ENCODE measurements at regions not wholly inside any gene's neighbourhood (a gene's known extent, or its start where the extent isn't known, plus 50 kb on each side); places are given as distances from the start of the nearest gene placed in this dataset.

- Histone ChIP-seq H2AFZ (ENCODE audit: low read depth, low read length) (no peak overlapping the region), H3K27me3 (ENCODE audit: insufficient read depth, low read depth, low read length) (no peaks in the 10 kb centered on the region), H3K27ac (ENCODE audit: low read length) (no peak overlapping the region), H3K4me2 (ENCODE audit: low read length) (no peak overlapping the region), H3K9me2 (ENCODE audit: insufficient read depth, low read length) (no peaks in the 10 kb centered on the region), H3F3A (ENCODE audit: insufficient read depth, low read length, poor library complexity, severe bottlenecking) (no peaks in the 10 kb centered on the region), H3K9me3 (ENCODE audit: low read length) (no peaks in the 10 kb centered on the region), H3K4me3 (ENCODE audit: low read length) (no peak overlapping the region), H3K9ac (ENCODE audit: low read length) (no peak overlapping the region), H3K36me3 (ENCODE audit: insufficient read depth, low read length) (no peaks in the 10 kb centered on the region), H4K20me1 (ENCODE audit: insufficient read depth) (no peaks in the 10 kb centered on the region), H3K79me2 (replicated peaks; ENCODE audit: insufficient read depth, low read length) (no peaks in the 10 kb centered on the region)
- TF ChIP-seq CTCF (IDR thresholded peaks at IDR 0.05; ENCODE audit: poor library complexity, severe bottlenecking) (no peak), EZH2 (IDR thresholded peaks at IDR 0.05; ENCODE audit: borderline replicate concordance, insufficient read depth, low read length, poor library complexity, severe bottlenecking) (no peak), POLR2AphosphoS5 (IDR thresholded peaks at IDR 0.05) (no peak), SMC3 (conservative IDR thresholded peaks at IDR 0.05; ENCODE audit: poor library complexity) (no peak)
Observed at GRCh38 chr5:24280215-24280614, 364.6 kb downstream of the CDH10 start.

GRCh38 chr5:24281818-24282217 is 363.0 kb downstream of the CDH10 start:
- Histone ChIP-seq H3K27me3 (ENCODE audit: insufficient read depth, low read depth, low read length) (no peaks in the 10 kb centered on the region), H3K79me2 (replicated peaks; ENCODE audit: insufficient read depth, low read length) (no peaks in the 10 kb centered on the region), H3F3A (ENCODE audit: insufficient read depth, low read length, poor library complexity, severe bottlenecking) (no peaks in the 10 kb centered on the region), H3K4me2 (ENCODE audit: low read length) (no peak overlapping the region), H2AFZ (ENCODE audit: low read depth, low read length) (no peak overlapping the region), H3K36me3 (ENCODE audit: insufficient read depth, low read length) (no peaks in the 10 kb centered on the region), H3K27ac (ENCODE audit: low read length) (no peak overlapping the region), H4K20me1 (ENCODE audit: insufficient read depth) (no peaks in the 10 kb centered on the region), H3K9ac (ENCODE audit: low read length) (no peak overlapping the region), H3K9me2 (ENCODE audit: insufficient read depth, low read length) (no peaks in the 10 kb centered on the region), H3K9me3 (ENCODE audit: low read length) (no peaks in the 10 kb centered on the region), H3K4me3 (ENCODE audit: low read length) (no peak overlapping the region)
- no peak for TF ChIP-seq EZH2 (IDR thresholded peaks at IDR 0.05; ENCODE audit: borderline replicate concordance, insufficient read depth, low read length, poor library complexity, severe bottlenecking)
- no peak for TF ChIP-seq POLR2AphosphoS5 (IDR thresholded peaks at IDR 0.05)
- TF ChIP-seq RAD21 (conservative IDR thresholded peaks at IDR 0.05) = no peak
- TF ChIP-seq MXI1 (conservative IDR thresholded peaks at IDR 0.05; ENCODE audit: poor library complexity, severe bottlenecking) = no peak
- no peak for TF ChIP-seq SMC3 (conservative IDR thresholded peaks at IDR 0.05; ENCODE audit: poor library complexity)
- no peak for TF ChIP-seq CTCF (IDR thresholded peaks at IDR 0.05; ENCODE audit: poor library complexity, severe bottlenecking)
- TF ChIP-seq TAF1 (IDR thresholded peaks at IDR 0.05; ENCODE audit: low read depth) = no peak

GRCh38 chr5:24289582-24290335 is 355.0 kb downstream of the CDH10 start:
- no peaks in the 10 kb centered on the region for H3K9me3 ChIP-seq (ENCODE audit: low read length)
- H3K9ac ChIP-seq (ENCODE audit: low read length) = no peak overlapping the region
- no peaks in the 10 kb centered on the region for H3F3A ChIP-seq (ENCODE audit: insufficient read depth, low read length, poor library complexity, severe bottlenecking)
- no peak for TF ChIP-seq CTCF (IDR thresholded peaks at IDR 0.05; ENCODE audit: poor library complexity, severe bottlenecking)
- TF ChIP-seq MXI1 (conservative IDR thresholded peaks at IDR 0.05; ENCODE audit: poor library complexity, severe bottlenecking) = no peak
- no peak for TF ChIP-seq POLR2AphosphoS5 (IDR thresholded peaks at IDR 0.05)
- no peaks in the 10 kb centered on the region for H3K9me2 ChIP-seq (ENCODE audit: insufficient read depth, low read length)
- H3K79me2 ChIP-seq (replicated peaks; ENCODE audit: insufficient read depth, low read length) = no peaks in the 10 kb centered on the region
- no peak overlapping the region for H3K4me3 ChIP-seq (ENCODE audit: low read length)
- H2AFZ ChIP-seq (ENCODE audit: low read depth, low read length) = no peak overlapping the region
- no peaks in the 10 kb centered on the region for H4K20me1 ChIP-seq (ENCODE audit: insufficient read depth)
- no peak overlapping the region for H3K27ac ChIP-seq (ENCODE audit: low read length)
- no peak overlapping the region for H3K4me2 ChIP-seq (ENCODE audit: low read length)
- no peaks in the 10 kb centered on the region for H3K36me3 ChIP-seq (ENCODE audit: insufficient read depth, low read length)
- no peaks in the 10 kb centered on the region for H3K27me3 ChIP-seq (ENCODE audit: insufficient read depth, low read depth, low read length)
